ENCODE measurements at regions not wholly inside any gene's neighbourhood (a gene's known extent, or its start where the extent isn't known, plus 50 kb on each side); places are given as distances from the start of the nearest gene placed in this dataset.

- DNase-seq = no peak
- Mint-ChIP-seq H3K36me3 (ENCODE audit: insufficient read depth, unreplicated experiment) (no peaks in the 10 kb centered on the region), H3K4me3 (ENCODE audit: unreplicated experiment) (no peak overlapping the region), H3K27me3 (ENCODE audit: insufficient read depth, unreplicated experiment) (no peaks in the 10 kb centered on the region), H3K9me3 (ENCODE audit: unreplicated experiment) (no peaks in the 10 kb centered on the region), H3K27ac (ENCODE audit: unreplicated experiment) (no peak overlapping the region), H3K4me1 (ENCODE audit: low read depth, unreplicated experiment) (no peaks in the 10 kb centered on the region)
- no TSS peak for BruUV-seq (replicated peaks)
- H3K9me3 ChIP-seq = no peaks in the 10 kb centered on the region
- intact Hi-C loops (cut with micrococcal nuclease; ENCODE audit: unreplicated experiment) = no loop called here
- H3K36me3 ChIP-seq (ENCODE audit: control insufficient read depth, insufficient read depth, low read length) = no peaks in the 10 kb centered on the region
- TF ChIP-seq, protein P1, sequence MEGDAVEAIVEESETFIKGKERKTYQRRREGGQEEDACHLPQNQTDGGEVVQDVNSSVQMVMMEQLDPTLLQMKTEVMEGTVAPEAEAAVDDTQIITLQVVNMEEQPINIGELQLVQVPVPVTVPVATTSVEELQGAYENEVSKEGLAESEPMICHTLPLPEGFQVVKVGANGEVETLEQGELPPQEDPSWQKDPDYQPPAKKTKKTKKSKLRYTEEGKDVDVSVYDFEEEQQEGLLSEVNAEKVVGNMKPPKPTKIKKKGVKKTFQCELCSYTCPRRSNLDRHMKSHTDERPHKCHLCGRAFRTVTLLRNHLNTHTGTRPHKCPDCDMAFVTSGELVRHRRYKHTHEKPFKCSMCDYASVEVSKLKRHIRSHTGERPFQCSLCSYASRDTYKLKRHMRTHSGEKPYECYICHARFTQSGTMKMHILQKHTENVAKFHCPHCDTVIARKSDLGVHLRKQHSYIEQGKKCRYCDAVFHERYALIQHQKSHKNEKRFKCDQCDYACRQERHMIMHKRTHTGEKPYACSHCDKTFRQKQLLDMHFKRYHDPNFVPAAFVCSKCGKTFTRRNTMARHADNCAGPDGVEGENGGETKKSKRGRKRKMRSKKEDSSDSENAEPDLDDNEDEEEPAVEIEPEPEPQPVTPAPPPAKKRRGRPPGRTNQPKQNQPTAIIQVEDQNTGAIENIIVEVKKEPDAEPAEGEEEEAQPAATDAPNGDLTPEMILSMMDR (IDR thresholded peaks at IDR 0.05; ENCODE audit: insufficient read depth in 1 of 2, low read depth in 1 of 2, low read length in 1 of 2, severe bottlenecking in 1 of 2, unreplicated experiment in 1 of 2) = no peak
- CTCF ChIA-PET = no interaction called here
- no peaks in the 10 kb centered on the region for H3K27me3 ChIP-seq (replicated peaks; ENCODE audit: control insufficient read depth, insufficient read depth, low read length)
- H3K4me1 ChIP-seq = peaks cover 33% of the 10 kb centered on the region
- POLR2A ChIA-PET = no interaction called here
- H3K4me3 ChIP-seq (ENCODE audit: low read depth, low read length) = no peak overlapping the region
Measured at GRCh38 chr3:102181175-102181920, 253.5 kb upstream of the ZPLD1 start.

GRCh38 chr3:102182162-102182561 is 252.7 kb upstream of the ZPLD1 start:
- no peak overlapping the region for H3K4me3 Mint-ChIP-seq (ENCODE audit: unreplicated experiment)
- POLR2A ChIA-PET = no interaction called here
- Histone ChIP-seq H3K9me3 (no peaks in the 10 kb centered on the region), H3K36me3 (ENCODE audit: control insufficient read depth, insufficient read depth, low read length) (no peaks in the 10 kb centered on the region), H3K27me3 (replicated peaks; ENCODE audit: control insufficient read depth, insufficient read depth, low read length) (no peaks in the 10 kb centered on the region), H3K4me1 (peaks cover 33% of the 10 kb centered on the region), H3K4me3 (ENCODE audit: low read depth, low read length) (no peak overlapping the region)
- H3K27me3 Mint-ChIP-seq (ENCODE audit: insufficient read depth, unreplicated experiment) = no peaks in the 10 kb centered on the region
- no peaks in the 10 kb centered on the region for H3K4me1 Mint-ChIP-seq (ENCODE audit: low read depth, unreplicated experiment)
- no peak overlapping the region for H3K27ac Mint-ChIP-seq (ENCODE audit: unreplicated experiment)
- H3K9me3 Mint-ChIP-seq (ENCODE audit: unreplicated experiment) = no peaks in the 10 kb centered on the region
- CTCF ChIA-PET = no interaction called here
- intact Hi-C loops (cut with micrococcal nuclease; ENCODE audit: unreplicated experiment) = loop anchor here (1.0 kb wide), 1 partner anchor 19 kb away; no protein-coding TSS in a partner anchor
- DNase-seq = peak in 1 of 2 experiments; percentile 46
- TF ChIP-seq, protein P1 (IDR thresholded peaks at IDR 0.05; ENCODE audit: insufficient read depth in 1 of 2, low read depth in 1 of 2, low read length in 1 of 2, severe bottlenecking in 1 of 2, unreplicated experiment in 1 of 2) = no peak
- no peaks in the 10 kb centered on the region for H3K36me3 Mint-ChIP-seq (ENCODE audit: insufficient read depth, unreplicated experiment)
- no TSS peak for BruUV-seq (replicated peaks)

GRCh38 chr3:102183186-102183585 is 251.6 kb upstream of the ZPLD1 start:
- CTCF ChIA-PET = no interaction called here
- no TSS peak for BruUV-seq (replicated peaks)
- Histone ChIP-seq H3K4me1 (peaks cover 33% of the 10 kb centered on the region), H3K27me3 (replicated peaks; ENCODE audit: control insufficient read depth, insufficient read depth, low read length) (no peaks in the 10 kb centered on the region), H3K9me3 (no peaks in the 10 kb centered on the region), H3K36me3 (ENCODE audit: control insufficient read depth, insufficient read depth, low read length) (no peaks in the 10 kb centered on the region), H3K4me3 (ENCODE audit: low read depth, low read length) (no peak overlapping the region)
- no peaks in the 10 kb centered on the region for H3K27me3 Mint-ChIP-seq (ENCODE audit: insufficient read depth, unreplicated experiment)
- no peaks in the 10 kb centered on the region for H3K36me3 Mint-ChIP-seq (ENCODE audit: insufficient read depth, unreplicated experiment)
- H3K4me1 Mint-ChIP-seq (ENCODE audit: low read depth, unreplicated experiment) = no peaks in the 10 kb centered on the region
- intact Hi-C loops (cut with micrococcal nuclease; ENCODE audit: unreplicated experiment) = no loop called here
- POLR2A ChIA-PET = no interaction called here
- H3K4me3 Mint-ChIP-seq (ENCODE audit: unreplicated experiment) = no peak overlapping the region
- H3K27ac Mint-ChIP-seq (ENCODE audit: unreplicated experiment) = no peak overlapping the region
- DNase-seq = no peak
- H3K9me3 Mint-ChIP-seq (ENCODE audit: unreplicated experiment) = no peaks in the 10 kb centered on the region
- TF ChIP-seq, protein P1 (IDR thresholded peaks at IDR 0.05; ENCODE audit: insufficient read depth in 1 of 2, low read depth in 1 of 2, low read length in 1 of 2, severe bottlenecking in 1 of 2, unreplicated experiment in 1 of 2) = no peak

Measured in Caco-2 (cell line).